Activated CD4-positive, alpha-beta T cell treated with anti-CD3 and anti-CD28 coated beads, Interleukin-2, amount 50 U/mL, for 16 hours (primary cell): ENCODE measurements at regions not wholly inside any gene's neighbourhood (a gene's known extent, or its start where the extent isn't known, plus 50 kb on each side); places are given as distances from the start of the nearest gene placed in this dataset.
"Not testable (repeated sequence)": the region's sequence is repeated elsewhere in the genome, so short reads cannot be mapped to it uniquely, and the experiment has no call there.

ENCODE experiments used
- DNase-seq: peaks from one replicate; pipeline ENCODE4 v3.0.0-alpha.2; 2020

DNA sequence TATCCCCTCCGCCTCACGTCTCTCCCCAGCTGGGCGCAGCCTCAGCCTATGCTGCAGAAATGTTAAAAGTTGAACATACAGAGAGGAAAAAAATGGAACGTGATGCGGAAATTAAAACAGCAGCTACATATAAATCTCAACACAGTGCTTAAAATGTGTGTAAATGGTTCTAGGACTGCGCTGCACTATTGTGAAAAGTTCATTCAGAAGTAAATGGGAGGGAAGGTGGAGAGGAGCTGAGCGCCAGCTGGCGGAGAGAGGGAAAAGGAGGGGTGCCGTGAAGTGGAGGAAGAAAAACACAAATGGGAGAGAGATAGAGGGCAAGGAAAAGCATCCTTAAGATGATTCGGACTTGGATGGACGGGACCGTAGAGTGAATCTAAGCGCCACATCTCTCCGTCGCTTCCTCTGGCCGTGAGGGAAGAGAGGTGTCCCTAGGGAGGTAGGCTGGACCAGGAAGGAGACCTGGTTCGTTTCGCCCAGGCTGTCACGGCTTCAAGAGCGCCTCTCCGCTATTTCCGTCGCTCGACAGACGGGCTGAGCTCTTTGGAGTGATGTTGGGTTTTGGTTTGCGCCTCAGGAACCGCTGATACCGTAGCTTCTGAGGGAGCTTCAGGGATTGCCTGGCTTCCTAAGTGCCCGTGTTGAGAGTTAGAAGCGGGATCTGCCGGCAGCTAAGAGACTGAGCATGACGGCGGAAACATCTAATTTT, 113.7 kb downstream of the TRIM27 start:
- DNase-seq: no peak

- no peak for DNase-seq
Observed at GRCh38 chr6:28810659-28811053, 113.1 kb downstream of the TRIM27 start.

- DNase-seq: peak; percentile 69
Observed at GRCh38 chr6:28811873-28812272, 111.9 kb downstream of the TRIM27 start.

- no peak for DNase-seq
Observed at GRCh38 chr6:28812778-28813569, 110.8 kb downstream of the TRIM27 start.

- DNase-seq: no peak
Observed at GRCh38 chr6:28814032-28814976, 109.5 kb downstream of the TRIM27 start.

DNA sequence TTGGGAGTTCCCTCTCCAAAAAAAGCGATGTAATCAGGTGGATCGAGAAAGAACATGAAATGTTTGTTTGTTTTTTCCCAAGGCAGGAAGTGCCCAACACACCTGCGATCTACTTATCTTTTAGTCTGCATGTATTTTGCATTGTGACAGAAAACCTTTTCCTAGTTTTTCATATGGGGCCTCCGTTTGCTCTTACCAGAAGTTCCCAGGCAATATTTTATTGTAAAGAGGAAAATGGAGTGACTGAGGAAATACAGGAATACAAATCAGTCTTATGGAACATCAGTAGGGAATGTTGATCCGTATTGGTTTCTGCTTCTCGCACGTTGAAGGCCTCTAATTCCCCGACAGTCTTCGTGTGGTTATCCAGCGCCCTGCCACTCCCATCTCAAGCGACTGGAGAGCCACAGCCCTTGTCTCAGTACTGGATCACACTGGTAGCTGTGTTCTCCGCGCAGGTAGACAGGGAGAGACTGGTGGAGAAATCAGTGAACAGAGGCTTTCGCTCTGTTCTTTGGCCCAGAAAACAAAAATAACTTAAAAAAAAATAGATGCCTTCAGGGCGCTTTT, 107.4 kb downstream of the TRIM27 start:
- DNase-seq: no peak

- DNase-seq: peak; percentile 88
Observed at GRCh38 chr6:28816909-28817807, 106.6 kb downstream of the TRIM27 start.

- no peak for DNase-seq
Observed at GRCh38 chr6:28817808-28818145, 106.0 kb downstream of the TRIM27 start.

GRCh38 chr6:28824793-28825731, 98.7 kb downstream of the TRIM27 start:
- no peak for DNase-seq

DNA sequence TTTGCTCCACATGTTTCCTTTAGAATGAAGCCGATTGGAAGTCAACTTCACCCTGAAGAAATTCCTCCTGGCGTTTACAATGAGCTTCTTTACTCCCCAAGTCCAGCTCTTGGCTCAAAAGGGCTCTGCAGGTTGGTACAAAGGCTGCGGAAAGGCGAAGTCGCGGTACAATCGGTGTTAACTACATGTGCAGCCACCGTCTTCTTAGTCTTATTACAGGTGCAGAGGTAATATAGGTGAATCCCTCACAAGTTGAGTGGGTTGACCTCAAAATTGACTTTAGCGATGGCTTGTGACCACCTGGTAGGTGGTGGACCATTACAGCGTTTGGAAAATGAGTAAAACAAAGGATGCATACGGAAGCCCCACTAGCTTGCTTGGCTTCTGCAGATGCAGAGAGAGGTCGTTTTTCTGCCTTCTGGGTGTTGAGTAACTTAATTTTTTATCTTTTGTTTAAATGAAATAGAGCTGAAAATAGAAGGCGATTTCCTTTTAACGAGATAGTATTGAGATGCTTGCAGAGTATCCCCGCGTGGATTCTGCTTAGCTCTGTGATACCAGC, 98.0 kb downstream of the TRIM27 start:
- DNase-seq: no peak

GRCh38 chr6:28831683-28832082, 92.1 kb downstream of the TRIM27 start:
- DNase-seq: not testable (repeated sequence)

DNA sequence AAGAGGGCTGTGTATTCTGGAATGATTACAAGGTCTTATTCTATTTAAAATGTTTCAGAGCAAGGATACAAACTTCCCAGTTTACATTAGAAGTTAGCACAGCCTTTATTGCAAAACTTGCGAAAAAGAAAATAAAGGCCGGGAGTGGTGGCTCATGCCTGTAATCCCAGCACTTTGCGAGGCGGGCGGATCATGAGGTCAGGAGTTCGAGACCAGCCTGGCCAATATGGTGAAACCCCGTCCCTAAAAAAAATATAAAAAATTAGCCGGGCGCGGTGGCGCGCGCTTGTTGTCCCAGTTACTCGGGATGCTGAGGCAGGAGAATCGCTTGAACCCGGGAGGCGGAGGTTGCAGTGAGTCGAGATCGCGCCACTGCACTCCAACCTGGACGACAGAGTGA, 87.1 kb downstream of the TRIM27 start:
- DNase-seq: not testable (repeated sequence)

- peak; percentile 81 for DNase-seq
Observed at GRCh38 chr6:28838289-28838633, 85.5 kb downstream of the TRIM27 start.

DNA sequence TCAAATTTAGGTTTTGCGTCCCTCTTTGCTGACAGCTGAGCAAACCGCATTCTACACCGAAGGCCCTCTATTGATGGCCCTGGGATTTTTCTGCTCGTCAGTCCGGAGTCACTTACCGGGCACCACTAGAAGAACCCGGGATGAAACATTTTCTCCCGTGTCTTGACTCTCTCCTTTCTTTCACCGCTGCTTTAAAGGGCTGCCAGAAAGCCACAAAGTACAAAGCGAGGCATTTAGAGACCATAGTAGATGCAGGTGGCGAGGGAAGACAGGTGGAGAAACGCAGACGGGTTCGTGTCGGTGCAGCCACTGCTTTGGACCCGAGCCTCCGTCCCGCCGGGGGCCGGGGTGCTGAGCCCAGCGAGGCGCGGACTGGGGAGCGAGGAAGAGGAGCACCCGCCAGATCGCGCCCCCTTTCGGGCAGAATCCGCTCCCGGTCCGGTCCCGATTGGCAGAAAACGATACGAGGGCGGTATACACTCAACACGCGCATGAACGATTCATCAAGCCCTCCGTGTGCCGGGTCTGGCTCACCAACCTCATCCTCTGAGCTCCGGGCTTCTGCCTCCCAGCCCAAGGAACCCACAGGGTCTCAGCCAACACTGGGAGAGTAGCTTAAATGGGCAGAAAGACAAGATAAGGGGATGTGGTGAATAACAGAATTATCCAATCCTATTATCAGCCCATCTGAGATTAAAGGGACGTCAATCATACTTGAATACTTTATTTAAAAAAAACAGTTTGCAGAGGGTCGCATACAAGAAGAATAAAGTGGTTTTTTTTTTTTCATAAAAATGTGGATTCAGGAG, 84.9 kb downstream of the TRIM27 start:
- peak; percentile 93 for DNase-seq

DNA sequence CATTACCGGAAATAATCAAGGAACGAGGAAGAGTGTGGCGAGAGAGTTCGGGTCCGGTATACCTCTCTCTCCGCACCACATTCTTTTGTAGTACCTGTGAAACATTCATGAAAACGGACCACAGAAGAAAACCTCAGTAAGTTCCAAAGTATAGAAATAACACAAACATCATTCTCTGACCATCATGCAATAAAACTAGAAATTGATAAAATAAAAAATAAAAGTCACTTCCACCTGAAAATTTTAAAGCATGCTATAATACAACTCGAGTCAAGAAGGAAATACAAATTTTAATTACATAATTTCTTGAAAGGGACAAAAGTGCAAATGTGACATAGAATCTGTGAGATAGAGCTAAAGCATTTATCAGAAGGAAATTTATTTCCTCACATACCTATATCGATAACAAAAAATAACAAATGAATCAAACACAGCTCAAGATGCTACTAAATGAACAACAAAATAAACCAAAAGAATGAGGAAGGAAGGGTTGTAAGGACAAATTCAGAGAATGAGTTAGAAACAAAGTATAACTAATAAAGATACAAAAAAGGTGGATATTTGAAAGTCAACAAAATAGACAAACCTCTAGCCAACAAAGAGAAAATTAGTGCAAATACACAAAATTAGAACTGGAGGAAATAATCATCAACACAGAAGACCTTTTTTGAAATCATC, 84.2 kb downstream of the TRIM27 start:
- DNase-seq: no peak

DNA sequence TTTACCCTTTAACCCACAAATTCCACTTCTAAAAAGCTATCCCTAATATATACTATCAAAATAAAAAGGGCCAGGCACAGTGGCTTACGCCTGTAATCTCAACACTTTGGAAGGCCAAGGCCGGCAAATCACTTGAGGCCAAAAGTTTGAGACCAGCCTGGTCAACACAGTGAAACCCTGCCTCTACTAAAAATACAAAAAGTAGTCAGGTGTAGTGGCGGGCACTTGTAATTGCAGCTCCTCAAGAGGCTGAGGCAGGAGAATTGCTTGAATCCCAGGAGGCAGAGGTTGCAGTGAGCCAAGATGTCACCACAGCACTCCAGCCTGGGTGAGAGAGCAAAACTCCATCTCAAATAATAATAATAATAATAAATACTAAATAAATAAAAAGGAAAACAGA, 82.5 kb downstream of the TRIM27 start:
- no peak for DNase-seq

- DNase-seq: not testable (repeated sequence)
Observed at GRCh38 chr6:28848756-28849155, 75.0 kb downstream of the TRIM27 start.
